UCSD-AML1 (cell line): ENCODE measurements at regions not wholly inside any gene's neighbourhood (a gene's known extent, or its start where the extent isn't known, plus 50 kb on each side); places are given as distances from the start of the nearest gene placed in this dataset.
"Not testable (repeated sequence)": the region's sequence is repeated elsewhere in the genome, so short reads cannot be mapped to it uniquely, and the experiment has no call there.

ENCODE experiments used
- DNase-seq: peaks from one replicate; lab custom pipeline; 2025; ENCODE audit not compliant: unreplicated experiment; lab: John Stamatoyannopoulos, UW

GRCh38 chr6:98014442-98015201 is 731.6 kb upstream of the MMS22L start:
- no peak for DNase-seq

GRCh38 chr6:98016565-98016964 is 733.5 kb upstream of the MMS22L start:
- DNase-seq = no peak

- DNase-seq = no peak
Measured at GRCh38 chr6:98020222-98020621, 737.2 kb upstream of the MMS22L start.

GRCh38 chr6:98024359-98024758 is 741.3 kb upstream of the MMS22L start:
- no peak for DNase-seq

- DNase-seq = no peak
Measured at GRCh38 chr6:98027898-98028297, 744.9 kb upstream of the MMS22L start.

GRCh38 chr6:98033617-98034016 is 750.6 kb upstream of the MMS22L start:
- DNase-seq = no peak

- DNase-seq = no peak
Measured at GRCh38 chr6:98036344-98036923, 753.4 kb upstream of the MMS22L start.

GRCh38 chr6:98037571-98037970 is 754.6 kb upstream of the MMS22L start:
- no peak for DNase-seq

GRCh38 chr6:98039443-98039842 is 756.4 kb upstream of the MMS22L start:
- DNase-seq = no peak

GRCh38 chr6:98039904-98040607 is 757.0 kb upstream of the MMS22L start:
- no peak for DNase-seq

- no peak for DNase-seq
Measured at GRCh38 chr6:98041056-98041455, 758.0 kb upstream of the MMS22L start.

GRCh38 chr6:98041921-98042320 is 758.9 kb upstream of the MMS22L start:
- DNase-seq = no peak

- DNase-seq = no peak
Measured at GRCh38 chr6:98044151-98044561, 761.1 kb upstream of the MMS22L start.

GRCh38 chr6:98044791-98045470 is 761.9 kb upstream of the MMS22L start:
- DNase-seq = no peak

- DNase-seq = no peak
Measured at GRCh38 chr6:98047164-98047563, 764.1 kb upstream of the MMS22L start.

GRCh38 chr6:98047871-98048270 is 764.9 kb upstream of the MMS22L start:
- no peak for DNase-seq

GRCh38 chr6:98054453-98054852 is 771.4 kb upstream of the MMS22L start:
- DNase-seq = no peak

- DNase-seq = no peak
Measured at GRCh38 chr6:98056955-98057354, 773.9 kb upstream of the MMS22L start.

- DNase-seq = no peak
Measured at GRCh38 chr6:98067375-98067774, 767.0 kb upstream of the POU3F2 start.

- not testable (repeated sequence) for DNase-seq
Measured at GRCh38 chr6:98088537-98088936, 745.8 kb upstream of the POU3F2 start.

- DNase-seq = no peak
Measured at GRCh38 chr6:98092331-98092730, 742.0 kb upstream of the POU3F2 start.

GRCh38 chr6:98094696-98095095 is 739.7 kb upstream of the POU3F2 start:
- no peak for DNase-seq
